H9 (cell line): ENCODE measurements at regions not wholly inside any gene's neighbourhood (a gene's known extent, or its start where the extent isn't known, plus 50 kb on each side); places are given as distances from the start of the nearest gene placed in this dataset.

Experiments
- DNase-seq: peaks from one replicate; pipeline ENCODE4 v3.0.0-alpha.2; 2017
- H2AFZ ChIP-seq: one replicate; pipeline ENCODE4 v1.6.1; 2013; ENCODE audit warnings: mild to moderate bottlenecking, low read length, control low read depth, moderate library complexity
- H2AK5ac ChIP-seq: 2 replicates; pipeline ENCODE4 v1.6.1; 2013; ENCODE audit warnings: low read length, control low read depth, mixed read lengths; ENCODE audit not compliant: insufficient read length
- H2BK120ac ChIP-seq: one replicate; pipeline ENCODE4 v1.6.1; 2013; ENCODE audit warnings: low read depth, mild to moderate bottlenecking, low read length, control low read depth, inconsistent platforms; ENCODE audit not compliant: poor library complexity, severe bottlenecking
- H2BK12ac ChIP-seq: 2 replicates; pipeline ENCODE4 v1.6.1; 2013; ENCODE audit warnings: low read length, control low read depth, mixed read lengths, low read depth; ENCODE audit not compliant: insufficient read length
- H2BK15ac ChIP-seq: 2 replicates; pipeline ENCODE4 v1.6.1; 2013; ENCODE audit warnings: low read depth, low read length, control low read depth
- H2BK20ac ChIP-seq: one replicate; pipeline ENCODE4 v1.6.1; 2013; ENCODE audit warnings: low read depth, mild to moderate bottlenecking, low read length, control low read depth, inconsistent platforms; ENCODE audit not compliant: poor library complexity, severe bottlenecking
- H2BK5ac ChIP-seq: 2 replicates; pipeline ENCODE4 v1.6.1; 2013; ENCODE audit warnings: low read length, control low read depth, mixed read lengths; ENCODE audit not compliant: insufficient read length
- H3K14ac ChIP-seq: 2 replicates; pipeline ENCODE4 v1.6.1; 2013; ENCODE audit warnings: low read length, control low read depth; ENCODE audit not compliant: insufficient read depth
- H3K18ac ChIP-seq: 2 replicates; pipeline ENCODE4 v1.6.1; 2013; ENCODE audit warnings: low read depth, mild to moderate bottlenecking, mixed read lengths, low read length, control low read depth; ENCODE audit not compliant: insufficient read length
- H3K23ac ChIP-seq: 2 replicates; pipeline ENCODE4 v1.6.1; 2013; ENCODE audit warnings: low read length, control low read depth, mixed read lengths, low read depth; ENCODE audit not compliant: insufficient read length
- H3K23me2 ChIP-seq: 2 replicates; pipeline ENCODE4 v1.6.1; 2013; ENCODE audit warnings: low read depth, mild to moderate bottlenecking, mixed read lengths, low read length, control low read depth; ENCODE audit not compliant: insufficient read length, poor library complexity, severe bottlenecking
- H3K27ac ChIP-seq: 2 replicates; pipeline ENCODE4 v1.5.1; 2013; ENCODE audit warnings: low read length, control low read depth, mixed read lengths, low read depth; ENCODE audit not compliant: insufficient read length
- H3K27me3 ChIP-seq: 2 replicates; pipeline ENCODE4 v1.6.1; 2013; ENCODE audit warnings: low read length, control low read depth, inconsistent platforms; ENCODE audit not compliant: insufficient read depth
- H3K4ac ChIP-seq: 2 replicates; pipeline ENCODE4 v1.6.1; 2013; ENCODE audit warnings: low read depth, mild to moderate bottlenecking, control low read depth, inconsistent platforms, low read length, moderate library complexity
- H3K4me1 ChIP-seq: 2 replicates; pipeline ENCODE4 v1.6.1; 2013; ENCODE audit warnings: low read length, control low read depth, inconsistent platforms; ENCODE audit not compliant: insufficient read depth
- H3K4me2 ChIP-seq: 2 replicates; pipeline ENCODE4 v1.6.1; 2013; ENCODE audit warnings: low read length, control low read depth, mixed read lengths; ENCODE audit not compliant: insufficient read length, insufficient read depth
- H3K56ac ChIP-seq: 2 replicates; pipeline ENCODE4 v1.6.1; 2013; ENCODE audit warnings: low read depth, mild to moderate bottlenecking, mixed read lengths, low read length, control low read depth; ENCODE audit not compliant: insufficient read length
- H3K79me1 ChIP-seq: 2 replicates; pipeline ENCODE4 v1.6.1; 2013; ENCODE audit warnings: low read depth, mild to moderate bottlenecking, moderate library complexity, low read length, control low read depth, inconsistent platforms; ENCODE audit not compliant: insufficient read depth, poor library complexity, severe bottlenecking
- H3K79me2 ChIP-seq: 2 replicates; pipeline ENCODE4 v1.6.1; 2013; ENCODE audit warnings: low read length, control low read depth, inconsistent platforms; ENCODE audit not compliant: insufficient read depth
- H3K9ac ChIP-seq: 2 replicates; pipeline ENCODE4 v1.6.1; 2013; ENCODE audit warnings: low read length, control low read depth, mixed read lengths; ENCODE audit not compliant: insufficient read length; ENCODE audit errors: extremely low read depth
- H3K9me3 ChIP-seq: one replicate; pipeline ENCODE4 v1.6.1; 2013; ENCODE audit warnings: low read depth, low read length, inconsistent platforms; ENCODE audit not compliant: control insufficient read depth
- H3T11ph ChIP-seq: one replicate; pipeline ENCODE4 v1.6.1; 2013; ENCODE audit warnings: mild to moderate bottlenecking, low read length, control low read depth, inconsistent platforms
- H4K20me1 ChIP-seq: one replicate; pipeline ENCODE4 v1.6.1; 2013; ENCODE audit not compliant: control insufficient read depth, insufficient read length, insufficient read depth
- H4K5ac ChIP-seq: 2 replicates; pipeline ENCODE4 v1.6.1; 2013; ENCODE audit warnings: low read depth, mild to moderate bottlenecking, mixed read lengths, low read length, control low read depth; ENCODE audit not compliant: insufficient read length
- H4K8ac ChIP-seq: replicated peaks from 2 replicates; pipeline ENCODE4 v1.6.1; 2013; ENCODE audit warnings: low read length, control low read depth, mixed read lengths, low read depth; ENCODE audit not compliant: insufficient read length
- H4K91ac ChIP-seq: 2 replicates; pipeline ENCODE4 v1.6.1; 2013; ENCODE audit warnings: low read depth, mild to moderate bottlenecking, moderate library complexity, mixed read lengths, low read length, control low read depth; ENCODE audit not compliant: insufficient read length
- H3K27ac Mint-ChIP-seq, 3 experiments: 2 replicates in 2 of 3; 3 replicates in 1 of 3; pipeline ENCODE4 v1.8.0; 2020 to 2021; ENCODE audit warnings: mixed read lengths in 3 of 3, mild to moderate bottlenecking in 1 of 3, moderate library complexity in 1 of 3
- H3K27me3 Mint-ChIP-seq: 2 replicates; pipeline ENCODE4 v1.8.0; 2021; ENCODE audit warnings: low read depth, mild to moderate bottlenecking, moderate library complexity, mixed read lengths
- H3K36me3 Mint-ChIP-seq, 3 experiments: 2 replicates in 2 of 3; 3 replicates in 1 of 3; pipeline ENCODE4 v1.8.0; 2020 to 2021; ENCODE audit warnings: low read depth in 3 of 3, mixed read lengths in 3 of 3; ENCODE audit not compliant: insufficient read depth in 1 of 3
- H3K4me1 Mint-ChIP-seq, 2 experiments: 2 replicates each; pipeline ENCODE4 v1.8.0; 2020; ENCODE audit warnings: mixed read lengths in 2 of 2
- H3K4me3 Mint-ChIP-seq, 2 experiments: 2 replicates in 1 of 2; 3 replicates in 1 of 2; pipeline ENCODE4 v1.8.0; 2020 to 2021; ENCODE audit warnings: mild to moderate bottlenecking in 2 of 2, mixed read lengths in 2 of 2, moderate library complexity in 1 of 2
- H3K9me3 Mint-ChIP-seq, 2 experiments: 2 replicates in 1 of 2; 3 replicates in 1 of 2; pipeline ENCODE4 v1.8.0; 2020; ENCODE audit warnings: mild to moderate bottlenecking in 2 of 2, mixed read lengths in 2 of 2, moderate library complexity in 1 of 2
- CTCF ChIP-seq: fragments of 200-600 bp; sonication (generic); conservative IDR thresholded peaks from 3 replicates; pipeline ENCODE4 v1.8.0; 2021; ENCODE audit warnings: antibody characterized with exemption, mild to moderate bottlenecking
- WGBS: extraction: QIAGEN DNeasy Blood & Tissue Kit; methylation state at CpG from one replicate; pipeline ENCODE4 v1.1.7; 2013; ENCODE audit warnings: missing lambda C conversion rate, low lambda C conversion rate, mixed read lengths; ENCODE audit not compliant: insufficient read length; ENCODE audit errors: extremely low coverage; 5-methylcytosine and 5-hydroxymethylcytosine counted together

GRCh38 chr13:31042481-31043165, 110.2 kb downstream of the TEX26 start:
- TF ChIP-seq CTCF: no peak
- Histone ChIP-seq H4K8ac (no peak overlapping the region), H2BK5ac (no peak overlapping the region), H4K5ac (no peak overlapping the region), H2BK12ac (no peak overlapping the region), H2BK20ac (no peak overlapping the region), H4K20me1 (no peaks in the 10 kb centered on the region), H3K9me3 (no peaks in the 10 kb centered on the region), H3K79me2 (no peaks in the 10 kb centered on the region), H2AFZ (no peak overlapping the region), H3K27me3 (no peaks in the 10 kb centered on the region), H3K23ac (no peak overlapping the region), H2BK15ac (no peak overlapping the region), H3K56ac (no peak overlapping the region), H3K4me1 (no peaks in the 10 kb centered on the region), H3K4ac (no peak overlapping the region), H3K18ac (no peak overlapping the region), H4K91ac (no peak overlapping the region), H3K14ac (no peak overlapping the region), H3K4me2 (no peak overlapping the region), H3K79me1 (no peaks in the 10 kb centered on the region), H2BK120ac (no peak overlapping the region), H3K9ac (no peak overlapping the region), H3K27ac (no peak overlapping the region), H3T11ph (no peak overlapping the region), H3K23me2 (no peaks in the 10 kb centered on the region), H2AK5ac (no peak overlapping the region)
- no peak for DNase-seq
- H3K27me3 Mint-ChIP-seq: peaks cover 6% of the 10 kb centered on the region; the same call in 1 of the 2 replicates
- H3K27ac Mint-ChIP-seq: no peak overlapping the region
- no CpG with 5 or more reads among the region's 16 CpGs for WGBS
- H3K4me1 Mint-ChIP-seq: peaks cover 2 to 10% of the 10 kb centered on the region in 2 experiments; a peak in 3 of 4 replicates
- H3K9me3 Mint-ChIP-seq: no peaks in the 10 kb centered on the region; a peak in 1 of 5 replicates
- no peak overlapping the region for H3K4me3 Mint-ChIP-seq
- no peaks in the 10 kb centered on the region for H3K36me3 Mint-ChIP-seq
